Adrenal gland (tissue), 9 donors: ENCODE measurements at regions not wholly inside any gene's neighbourhood (a gene's known extent, or its start where the extent isn't known, plus 50 kb on each side); places are given as distances from the start of the nearest gene placed in this dataset.

Experiments used
- DNase-seq, 7 donors: peaks; one replicate each; pipeline ENCODE4 v3.0.0-alpha.2; 2019 to 2020
- H3K27ac ChIP-seq, 5 donors: fragments of 200-600 bp; sonication (generic) in 4 of 5; 1 replicate in 3 of 5; 2 replicates in 2 of 5; pipeline versions ENCODE4 v1.5.1 to v1.8.0; 2016 to 2020; ENCODE audit warnings: mild to moderate bottlenecking in 1 of 5
- H3K27me3 ChIP-seq: fragments of 200-600 bp; 2 replicates; pipeline ENCODE4 v1.8.0; 2021
- H3K36me3 ChIP-seq, 2 donors: fragments of 200-600 bp; replicated peaks in 1 of 2; 1 replicate in 1 of 2; 2 replicates in 1 of 2; pipeline versions ENCODE4 v1.5.1 to v1.8.0; 2018 to 2022
- H3K4me1 ChIP-seq, 2 donors: fragments of 200-600 bp; replicated peaks in 1 of 2; 1 replicate in 1 of 2; 2 replicates in 1 of 2; pipeline versions ENCODE4 v1.5.1 to v1.8.0; 2018 to 2021
- H3K4me3 ChIP-seq, 4 donors: fragments of 200-600 bp; sonication (generic) in 3 of 4; one replicate each; pipeline ENCODE4 v1.5.1; 2016 to 2018
- H3K9me3 ChIP-seq, 3 donors: fragments of 200-600 bp; sonication (generic) in 1 of 3; replicated peaks in 1 of 3; 1 replicate in 2 of 3; 2 replicates in 1 of 3; pipeline versions ENCODE4 v1.5.1 to v1.8.0; 2016 to 2021
- POLR2A ChIP-seq, 2 donors: fragments of 450-650 bp; IDR thresholded peaks; one replicate each; pipeline ENCODE4 v1.6.1; 2017; ENCODE audit warnings: antibody characterized with exemption in 2 of 2, mild to moderate bottlenecking in 2 of 2, moderate library complexity in 1 of 2
- WGBS, 4 donors: extraction: QIAGEN DNeasy Blood & Tissue Kit in 2 of 4; methylation state at CpG; one replicate each; pipeline versions ENCODE4 v1.1.5 to v1.1.7; 2013 to 2017; 5-methylcytosine and 5-hydroxymethylcytosine counted together
- intact Hi-C, 2 donors: fragments of 100-400 bp; cut with DNase I; formaldehyde crosslinking; loops; one replicate each; pipeline versions ENCODE4 v1.14.1 to v1.15.0; 2022 to 2023
- TF ChIP-seq, protein P1 (sequence below), 6 experiments: fragments of 450-650 bp in 4 of 6; fragments of 200-600 bp in 2 of 6; sonication (generic) in 1 of 6; IDR thresholded peaks; 1 replicate in 5 of 6; 2 replicates in 1 of 6; pipeline versions ENCODE4 v1.5.1 to v1.8.0; 2016 to 2021; ENCODE audit warnings: antibody characterized with exemption in 6 of 6, mild to moderate bottlenecking in 2 of 6, moderate library complexity in 1 of 6
- donor health status: healthy with polysubstance abuse.
- donor health status: Bipolar disorder and iron deficiency.
- donor health status: DM: yes; HTN: yes; CAD: no.
- donor health status: DM: no; HTN: no; CAD: no.
- donor health status: DM: no; HTN: no; CAD: no.

DNA sequence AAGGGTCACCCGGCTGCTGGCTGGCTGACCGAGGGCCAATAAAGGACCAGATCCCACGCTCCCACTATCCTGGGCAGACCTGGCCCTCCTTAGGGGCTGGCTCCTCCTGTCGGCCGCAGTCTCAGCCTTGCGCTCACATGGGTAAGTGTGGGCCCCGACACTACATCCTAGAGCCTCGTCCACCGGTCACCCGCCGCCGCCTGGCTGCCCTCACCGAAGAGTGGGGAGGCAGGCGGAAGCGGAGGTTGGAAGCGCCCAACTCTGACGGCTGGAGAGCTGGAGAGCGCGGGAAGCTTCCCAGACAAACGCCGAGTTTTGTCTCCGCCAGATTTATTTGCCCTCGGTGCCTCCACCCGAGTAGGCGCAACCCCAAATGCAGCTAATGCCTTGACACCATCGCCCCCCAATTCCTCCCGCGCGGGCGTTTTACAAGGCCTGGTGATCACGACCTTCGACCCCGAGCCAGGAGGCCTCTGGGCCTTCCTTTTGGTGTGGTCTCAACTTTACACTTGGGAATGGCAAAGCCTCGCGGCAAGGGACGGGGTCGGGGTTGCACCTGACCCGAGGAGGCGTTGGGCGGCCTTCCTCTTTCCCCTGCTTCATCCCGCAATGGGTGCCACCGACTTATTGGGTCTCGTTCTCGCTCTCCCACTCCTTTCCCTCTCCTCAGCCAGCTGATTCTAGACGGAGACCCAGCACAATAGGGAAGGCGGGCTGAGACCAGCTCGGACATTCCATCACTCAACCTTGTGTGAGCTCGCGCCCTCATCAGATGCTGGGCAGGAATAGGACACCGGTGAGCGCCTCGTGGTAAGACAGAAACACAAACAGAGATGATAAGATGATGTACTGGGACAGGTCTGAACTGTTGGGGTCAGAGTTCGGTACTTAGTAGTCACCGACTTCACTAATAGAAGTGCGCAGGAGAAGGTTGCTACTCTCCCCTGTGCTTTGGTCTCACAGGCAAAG is 78.3 kb upstream of the ANO4 start:
- Histone ChIP-seq H3K36me3 (no peaks in the 10 kb centered on the region), H3K27me3 (peaks cover 38% of the 10 kb centered on the region), H3K4me1 (peaks cover 0 to 4% of the 10 kb centered on the region in 2 donors), H3K9me3 (no peaks in the 10 kb centered on the region), H3K4me3 (peak overlapping the region in 1 of 4 donors; percentile 56), H3K27ac (no peak overlapping the region)
- no peak for DNase-seq
- intact Hi-C loops, result no loop called here
- WGBS, 4 donors, result 58 to 69% (median 63%) methylated on average over 17 to 55 of the region's 55 CpGs
- TF ChIP-seq POLR2A (IDR thresholded peaks at IDR 0.05), result no peak
- TF ChIP-seq, protein P1, sequence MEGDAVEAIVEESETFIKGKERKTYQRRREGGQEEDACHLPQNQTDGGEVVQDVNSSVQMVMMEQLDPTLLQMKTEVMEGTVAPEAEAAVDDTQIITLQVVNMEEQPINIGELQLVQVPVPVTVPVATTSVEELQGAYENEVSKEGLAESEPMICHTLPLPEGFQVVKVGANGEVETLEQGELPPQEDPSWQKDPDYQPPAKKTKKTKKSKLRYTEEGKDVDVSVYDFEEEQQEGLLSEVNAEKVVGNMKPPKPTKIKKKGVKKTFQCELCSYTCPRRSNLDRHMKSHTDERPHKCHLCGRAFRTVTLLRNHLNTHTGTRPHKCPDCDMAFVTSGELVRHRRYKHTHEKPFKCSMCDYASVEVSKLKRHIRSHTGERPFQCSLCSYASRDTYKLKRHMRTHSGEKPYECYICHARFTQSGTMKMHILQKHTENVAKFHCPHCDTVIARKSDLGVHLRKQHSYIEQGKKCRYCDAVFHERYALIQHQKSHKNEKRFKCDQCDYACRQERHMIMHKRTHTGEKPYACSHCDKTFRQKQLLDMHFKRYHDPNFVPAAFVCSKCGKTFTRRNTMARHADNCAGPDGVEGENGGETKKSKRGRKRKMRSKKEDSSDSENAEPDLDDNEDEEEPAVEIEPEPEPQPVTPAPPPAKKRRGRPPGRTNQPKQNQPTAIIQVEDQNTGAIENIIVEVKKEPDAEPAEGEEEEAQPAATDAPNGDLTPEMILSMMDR (IDR thresholded peaks at IDR 0.05), result no peak

DNA sequence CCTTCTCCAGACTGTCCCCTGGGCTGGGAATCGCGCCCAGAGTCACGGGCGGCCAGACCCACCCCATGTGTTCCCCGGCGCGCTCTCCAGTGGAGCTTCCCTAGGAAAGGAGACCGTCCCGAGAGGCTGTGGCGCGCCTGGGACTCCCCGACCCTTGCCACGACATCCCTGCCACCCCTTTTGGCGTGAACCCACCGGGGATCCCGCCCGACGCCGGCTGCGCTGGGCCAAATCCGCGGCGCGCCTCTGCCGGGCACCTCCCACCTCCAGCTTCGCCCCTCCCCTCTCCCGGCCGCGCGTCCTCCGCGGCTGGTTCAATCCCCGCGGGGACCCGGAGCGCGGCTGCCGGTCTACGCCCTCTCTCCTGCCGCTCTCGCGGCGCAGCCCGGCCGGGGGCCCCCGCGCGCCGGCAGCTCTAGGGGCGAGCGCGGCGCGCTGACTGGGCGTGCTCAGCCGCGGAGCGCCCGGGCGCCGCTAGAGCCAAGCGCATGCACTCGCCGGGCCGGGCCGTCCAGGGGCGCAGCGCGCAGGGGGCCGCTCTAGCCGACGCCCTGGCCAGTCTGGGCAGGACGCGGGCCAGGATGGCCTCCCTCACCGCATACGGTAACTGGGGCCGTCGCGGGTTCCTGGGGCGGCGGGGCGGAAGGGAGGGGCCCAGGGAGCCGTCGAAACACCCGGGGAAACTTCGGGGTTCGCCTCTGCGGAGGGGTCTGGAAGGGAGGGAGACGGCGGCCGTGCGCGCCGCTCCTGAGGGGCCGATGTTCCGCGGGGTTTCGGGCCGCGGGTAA is 77.4 kb upstream of the ANO4 start:
- no peak for DNase-seq
- no peak for TF ChIP-seq POLR2A (IDR thresholded peaks at IDR 0.05)
- TF ChIP-seq, protein P1 (IDR thresholded peaks at IDR 0.05), result no peak
- H3K4me1 ChIP-seq, result peaks cover 0 to 4% of the 10 kb centered on the region in 2 donors
- peak overlapping the region in 1 of 4 donors; percentile 56 for H3K4me3 ChIP-seq
- H3K27ac ChIP-seq, result no peak overlapping the region
- H3K9me3 ChIP-seq, result no peaks in the 10 kb centered on the region
- peaks cover 38% of the 10 kb centered on the region for H3K27me3 ChIP-seq
- 0 to 2% (median 2%) methylated on average over 9 to 100 of the region's 100 CpGs for WGBS, 4 donors
- intact Hi-C loops, result no loop called here
- no peaks in the 10 kb centered on the region for H3K36me3 ChIP-seq

DNA sequence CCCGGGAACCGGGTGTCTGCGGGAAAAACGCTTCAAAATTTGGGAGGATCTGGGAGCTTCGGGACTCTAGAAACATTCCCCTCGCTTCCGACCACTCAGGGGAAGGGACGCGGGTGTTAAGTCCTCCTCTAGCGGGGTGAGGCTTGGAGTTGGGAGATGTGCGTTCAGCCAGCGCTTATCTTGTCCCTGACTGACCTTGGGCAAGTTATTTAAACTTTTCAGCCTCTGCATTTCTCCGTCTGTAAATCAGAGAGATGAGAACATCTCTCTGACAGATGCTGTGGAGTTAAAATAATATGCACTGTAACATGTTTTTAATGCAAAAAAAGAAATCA is 76.9 kb upstream of the ANO4 start:
- peaks cover 38% of the 10 kb centered on the region for H3K27me3 ChIP-seq
- no peak for DNase-seq
- TF ChIP-seq, protein P1 (IDR thresholded peaks at IDR 0.05), result no peak
- no peak for TF ChIP-seq POLR2A (IDR thresholded peaks at IDR 0.05)
- intact Hi-C loops, result no loop called here
- H3K4me1 ChIP-seq, result peaks cover 0 to 4% of the 10 kb centered on the region in 2 donors
- no peaks in the 10 kb centered on the region for H3K36me3 ChIP-seq
- 1 to 2% (median 1%) methylated on average over 4 to 13 of the region's 13 CpGs for WGBS, 4 donors
- H3K27ac ChIP-seq, result no peak overlapping the region
- peak overlapping the region in 1 of 4 donors; percentile 56 for H3K4me3 ChIP-seq
- no peaks in the 10 kb centered on the region for H3K9me3 ChIP-seq

DNA sequence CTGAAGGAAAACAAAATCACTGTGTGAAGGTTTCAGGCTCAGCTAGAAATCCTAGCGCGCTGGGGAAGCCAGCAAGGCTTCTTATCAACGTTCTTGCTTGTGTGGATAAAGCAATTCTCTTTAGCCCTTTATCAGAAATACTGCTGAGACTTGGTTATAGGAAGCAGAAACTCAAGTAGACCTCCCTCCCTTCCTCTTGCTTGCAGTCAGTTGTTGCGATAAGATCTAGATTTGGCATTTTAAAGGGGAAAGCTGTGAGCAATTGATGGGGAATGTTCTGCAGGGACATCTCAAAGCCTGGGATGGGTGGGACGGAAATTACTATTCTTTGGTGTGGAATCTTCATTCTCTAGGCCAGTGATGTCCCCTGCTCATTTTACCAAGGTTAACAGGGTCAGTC is 76.4 kb upstream of the ANO4 start:
- intact Hi-C loops, result no loop called here

More for the DNA sequence above, 76.4 kb upstream of the ANO4 start:
- Histone ChIP-seq H3K36me3 (no peaks in the 10 kb centered on the region), H3K27me3 (peaks cover 38% of the 10 kb centered on the region), H3K4me3 (no peak overlapping the region), H3K9me3 (no peaks in the 10 kb centered on the region), H3K27ac (no peak overlapping the region), H3K4me1 (peaks cover 0 to 4% of the 10 kb centered on the region in 2 donors)
- no peak for TF ChIP-seq POLR2A (IDR thresholded peaks at IDR 0.05)
- no peak for DNase-seq
- 26 to 36% (median 28%) methylated on average over 5 of the region's 5 CpGs for WGBS, 4 donors
